ENCODE measurements at regions not wholly inside any gene's neighbourhood (a gene's known extent, or its start where the extent isn't known, plus 50 kb on each side); places are given as distances from the start of the nearest gene placed in this dataset.

- Histone ChIP-seq H3K4me3 (ENCODE audit: low read length) (no peak overlapping the region), H3K27ac (ENCODE audit: low read length) (no peak overlapping the region), H3K36me3 (replicated peaks; ENCODE audit: low read depth, low read length) (no peaks in the 10 kb centered on the region), H3K27me3 (ENCODE audit: low read depth, low read length) (no peaks in the 10 kb centered on the region), H4K20me1 (ENCODE audit: insufficient read depth, low read length) (no peaks in the 10 kb centered on the region), H3K79me2 (ENCODE audit: low read length) (no peaks in the 10 kb centered on the region), H3K4me2 (ENCODE audit: low read length) (no peak overlapping the region), H2AFZ (ENCODE audit: low read depth, low read length) (no peak overlapping the region), H3K9ac (ENCODE audit: low read length) (no peak overlapping the region), H3K4me1 (ENCODE audit: low read length) (no peaks in the 10 kb centered on the region), H3K9me3 (ENCODE audit: insufficient read depth, low read length) (no peaks in the 10 kb centered on the region)
- no peak for TF ChIP-seq EZH2phosphoT487 (IDR thresholded peaks at IDR 0.05; ENCODE audit: low read depth)
- TF ChIP-seq, protein P1, sequence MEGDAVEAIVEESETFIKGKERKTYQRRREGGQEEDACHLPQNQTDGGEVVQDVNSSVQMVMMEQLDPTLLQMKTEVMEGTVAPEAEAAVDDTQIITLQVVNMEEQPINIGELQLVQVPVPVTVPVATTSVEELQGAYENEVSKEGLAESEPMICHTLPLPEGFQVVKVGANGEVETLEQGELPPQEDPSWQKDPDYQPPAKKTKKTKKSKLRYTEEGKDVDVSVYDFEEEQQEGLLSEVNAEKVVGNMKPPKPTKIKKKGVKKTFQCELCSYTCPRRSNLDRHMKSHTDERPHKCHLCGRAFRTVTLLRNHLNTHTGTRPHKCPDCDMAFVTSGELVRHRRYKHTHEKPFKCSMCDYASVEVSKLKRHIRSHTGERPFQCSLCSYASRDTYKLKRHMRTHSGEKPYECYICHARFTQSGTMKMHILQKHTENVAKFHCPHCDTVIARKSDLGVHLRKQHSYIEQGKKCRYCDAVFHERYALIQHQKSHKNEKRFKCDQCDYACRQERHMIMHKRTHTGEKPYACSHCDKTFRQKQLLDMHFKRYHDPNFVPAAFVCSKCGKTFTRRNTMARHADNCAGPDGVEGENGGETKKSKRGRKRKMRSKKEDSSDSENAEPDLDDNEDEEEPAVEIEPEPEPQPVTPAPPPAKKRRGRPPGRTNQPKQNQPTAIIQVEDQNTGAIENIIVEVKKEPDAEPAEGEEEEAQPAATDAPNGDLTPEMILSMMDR (IDR thresholded peaks at IDR 0.05; ENCODE audit: low read depth, low read length), result no peak
Observed at GRCh38 chr2:129905664-129906081, 73.8 kb upstream of the RAB6C start.

- H3K9ac ChIP-seq (ENCODE audit: low read length), result no peak overlapping the region
- H3K36me3 ChIP-seq (replicated peaks; ENCODE audit: low read depth, low read length), result no peaks in the 10 kb centered on the region
- no peak overlapping the region for H3K4me2 ChIP-seq (ENCODE audit: low read length)
- H3K79me2 ChIP-seq (ENCODE audit: low read length), result no peaks in the 10 kb centered on the region
- no peaks in the 10 kb centered on the region for H3K9me3 ChIP-seq (ENCODE audit: insufficient read depth, low read length)
- no peak overlapping the region for H3K27ac ChIP-seq (ENCODE audit: low read length)
- no peaks in the 10 kb centered on the region for H3K27me3 ChIP-seq (ENCODE audit: low read depth, low read length)
- no peaks in the 10 kb centered on the region for H3K4me1 ChIP-seq (ENCODE audit: low read length)
- H3K4me3 ChIP-seq (ENCODE audit: low read length), result no peak overlapping the region
- TF ChIP-seq, protein P1 (IDR thresholded peaks at IDR 0.05; ENCODE audit: low read depth, low read length), result no peak
- no peak for TF ChIP-seq EZH2phosphoT487 (IDR thresholded peaks at IDR 0.05; ENCODE audit: low read depth)
- H2AFZ ChIP-seq (ENCODE audit: low read depth, low read length), result no peak overlapping the region
- no peaks in the 10 kb centered on the region for H4K20me1 ChIP-seq (ENCODE audit: insufficient read depth, low read length)
Observed at GRCh38 chr2:129906139-129906860, 73.2 kb upstream of the RAB6C start.

GRCh38 chr2:129906861-129907235, 72.6 kb upstream of the RAB6C start:
- H3K27ac ChIP-seq (ENCODE audit: low read length), result no peak overlapping the region

GRCh38 chr2:129907256-129907998, 72.0 kb upstream of the RAB6C start:
- no peaks in the 10 kb centered on the region for H3K27me3 ChIP-seq (ENCODE audit: low read depth, low read length)
- no peak overlapping the region for H3K4me3 ChIP-seq (ENCODE audit: low read length)
- no peak overlapping the region for H2AFZ ChIP-seq (ENCODE audit: low read depth, low read length)
- H3K4me2 ChIP-seq (ENCODE audit: low read length), result no peak overlapping the region
- H3K9me3 ChIP-seq (ENCODE audit: insufficient read depth, low read length), result no peaks in the 10 kb centered on the region
- H3K27ac ChIP-seq (ENCODE audit: low read length), result no peak overlapping the region
- TF ChIP-seq, protein P1 (IDR thresholded peaks at IDR 0.05; ENCODE audit: low read depth, low read length), result no peak
- no peak for TF ChIP-seq EZH2phosphoT487 (IDR thresholded peaks at IDR 0.05; ENCODE audit: low read depth)
- H3K36me3 ChIP-seq (replicated peaks; ENCODE audit: low read depth, low read length), result no peaks in the 10 kb centered on the region
- no peak overlapping the region for H3K9ac ChIP-seq (ENCODE audit: low read length)
- no peaks in the 10 kb centered on the region for H3K4me1 ChIP-seq (ENCODE audit: low read length)
- no peaks in the 10 kb centered on the region for H4K20me1 ChIP-seq (ENCODE audit: insufficient read depth, low read length)
- H3K79me2 ChIP-seq (ENCODE audit: low read length), result no peaks in the 10 kb centered on the region

More at GRCh38 chr2:129906861-129907235, 72.6 kb upstream of the RAB6C start:
- H4K20me1 ChIP-seq (ENCODE audit: insufficient read depth, low read length), result no peaks in the 10 kb centered on the region
- H3K27me3 ChIP-seq (ENCODE audit: low read depth, low read length), result no peaks in the 10 kb centered on the region
- H3K4me2 ChIP-seq (ENCODE audit: low read length), result no peak overlapping the region
- TF ChIP-seq, protein P1 (IDR thresholded peaks at IDR 0.05; ENCODE audit: low read depth, low read length), result no peak
- TF ChIP-seq EZH2phosphoT487 (IDR thresholded peaks at IDR 0.05; ENCODE audit: low read depth), result no peak
- H3K9me3 ChIP-seq (ENCODE audit: insufficient read depth, low read length), result no peaks in the 10 kb centered on the region
- H3K4me1 ChIP-seq (ENCODE audit: low read length), result no peaks in the 10 kb centered on the region
- no peak overlapping the region for H3K9ac ChIP-seq (ENCODE audit: low read length)
- no peak overlapping the region for H3K4me3 ChIP-seq (ENCODE audit: low read length)
- no peak overlapping the region for H2AFZ ChIP-seq (ENCODE audit: low read depth, low read length)
- H3K79me2 ChIP-seq (ENCODE audit: low read length), result no peaks in the 10 kb centered on the region
- H3K36me3 ChIP-seq (replicated peaks; ENCODE audit: low read depth, low read length), result no peaks in the 10 kb centered on the region
